Duodenal mucosa (tissue), 2 donors: ENCODE measurements at regions not wholly inside any gene's neighbourhood (a gene's known extent, or its start where the extent isn't known, plus 50 kb on each side); places are given as distances from the start of the nearest gene placed in this dataset.

Experiments used
- H3K27ac ChIP-seq: one replicate; pipeline ENCODE4 v1.7.0; 2013; ENCODE audit warnings: low read depth, low read length
- H3K27me3 ChIP-seq, 2 donors: one replicate each; pipeline ENCODE4 v1.7.0; 2013; ENCODE audit warnings: low read length in 2 of 2, control low read depth in 1 of 2; ENCODE audit not compliant: insufficient read depth in 2 of 2, control insufficient read depth in 1 of 2
- H3K36me3 ChIP-seq, 2 donors: one replicate each; pipeline ENCODE4 v1.7.0; 2013; ENCODE audit warnings: low read length in 2 of 2, control low read depth in 1 of 2; ENCODE audit not compliant: insufficient read depth in 2 of 2, control insufficient read depth in 1 of 2
- H3K4me1 ChIP-seq, 2 donors: one replicate each; pipeline ENCODE4 v1.7.0; 2013; ENCODE audit warnings: low read length in 2 of 2, control low read depth in 1 of 2; ENCODE audit not compliant: insufficient read depth in 2 of 2, control insufficient read depth in 1 of 2
- H3K4me3 ChIP-seq, 2 donors: one replicate each; pipeline ENCODE4 v1.7.0; 2013; ENCODE audit warnings: low read length in 2 of 2, low read depth in 1 of 2
- H3K9ac ChIP-seq, 2 donors: one replicate each; pipeline ENCODE4 v1.7.0; 2013; ENCODE audit warnings: low read length in 2 of 2, low read depth in 1 of 2
- H3K9me3 ChIP-seq, 2 donors: one replicate each; pipeline ENCODE4 v1.7.0; 2013; ENCODE audit warnings: low read length in 2 of 2, control low read depth in 1 of 2; ENCODE audit not compliant: control insufficient read depth in 1 of 2

- Histone ChIP-seq H3K9me3 (no peaks in the 10 kb centered on the region), H3K4me1 (no peaks in the 10 kb centered on the region), H3K36me3 (no peaks in the 10 kb centered on the region), H3K9ac (no peak overlapping the region), H3K4me3 (no peak overlapping the region), H3K27me3 (no peaks in the 10 kb centered on the region), H3K27ac (no peak overlapping the region)
These were observed 67.6 kb downstream of the COX18 start for GRCh38 chr4:73001885-73002284.

- H3K4me1 ChIP-seq, result no peaks in the 10 kb centered on the region
- no peak overlapping the region for H3K9ac ChIP-seq
- no peaks in the 10 kb centered on the region for H3K27me3 ChIP-seq
- no peaks in the 10 kb centered on the region for H3K9me3 ChIP-seq
- H3K36me3 ChIP-seq, result no peaks in the 10 kb centered on the region
- H3K4me3 ChIP-seq, result no peak overlapping the region
- no peak overlapping the region for H3K27ac ChIP-seq
These were observed 72.1 kb downstream of the COX18 start for GRCh38 chr4:72997409-72997808.

- Histone ChIP-seq H3K4me1 (no peaks in the 10 kb centered on the region), H3K9ac (no peak overlapping the region), H3K27me3 (peaks cover 0 to 3% of the 10 kb centered on the region in 2 donors), H3K9me3 (no peaks in the 10 kb centered on the region), H3K4me3 (no peak overlapping the region), H3K27ac (no peak overlapping the region), H3K36me3 (no peaks in the 10 kb centered on the region)
These were observed 74.8 kb downstream of the COX18 start for GRCh38 chr4:72994670-72995069.

- H3K9ac ChIP-seq, result no peak overlapping the region
- H3K27me3 ChIP-seq, result peaks cover 0 to 3% of the 10 kb centered on the region in 2 donors
- H3K36me3 ChIP-seq, result no peaks in the 10 kb centered on the region
- H3K27ac ChIP-seq, result no peak overlapping the region
- H3K9me3 ChIP-seq, result no peaks in the 10 kb centered on the region
- H3K4me1 ChIP-seq, result no peaks in the 10 kb centered on the region
- H3K4me3 ChIP-seq, result no peak overlapping the region
These were observed 75.6 kb downstream of the COX18 start for GRCh38 chr4:72993876-72994275.

- Histone ChIP-seq H3K36me3 (no peaks in the 10 kb centered on the region), H3K4me3 (no peak overlapping the region), H3K27me3 (peaks cover 0 to 3% of the 10 kb centered on the region in 2 donors), H3K9me3 (no peaks in the 10 kb centered on the region), H3K27ac (no peak overlapping the region), H3K9ac (no peak overlapping the region), H3K4me1 (no peaks in the 10 kb centered on the region)
These were observed 77.6 kb downstream of the COX18 start for GRCh38 chr4:72991873-72992272.

- H3K27ac ChIP-seq, result no peak overlapping the region
- H3K9me3 ChIP-seq, result no peaks in the 10 kb centered on the region
- H3K36me3 ChIP-seq, result no peaks in the 10 kb centered on the region
- H3K27me3 ChIP-seq, result peaks cover 0 to 3% of the 10 kb centered on the region in 2 donors
- H3K4me1 ChIP-seq, result no peaks in the 10 kb centered on the region
- no peak overlapping the region for H3K9ac ChIP-seq
- no peak overlapping the region for H3K4me3 ChIP-seq
These were observed 81.5 kb downstream of the COX18 start for GRCh38 chr4:72987741-72988729.

- Histone ChIP-seq H3K9me3 (no peaks in the 10 kb centered on the region), H3K27me3 (no peaks in the 10 kb centered on the region), H3K9ac (no peak overlapping the region), H3K27ac (no peak overlapping the region), H3K36me3 (no peaks in the 10 kb centered on the region), H3K4me1 (no peaks in the 10 kb centered on the region), H3K4me3 (no peak overlapping the region)
These were observed 85.2 kb downstream of the COX18 start for GRCh38 chr4:72984351-72984750.

GRCh38 chr4:72983709-72984108, 85.8 kb downstream of the COX18 start:
- Histone ChIP-seq H3K27ac (no peak overlapping the region), H3K27me3 (no peaks in the 10 kb centered on the region), H3K4me3 (no peak overlapping the region), H3K36me3 (no peaks in the 10 kb centered on the region), H3K9ac (no peak overlapping the region), H3K4me1 (no peaks in the 10 kb centered on the region), H3K9me3 (no peaks in the 10 kb centered on the region)

GRCh38 chr4:72977936-72978485, 91.5 kb downstream of the COX18 start:
- Histone ChIP-seq H3K27ac (no peak overlapping the region), H3K4me1 (no peaks in the 10 kb centered on the region), H3K9ac (no peak overlapping the region), H3K9me3 (no peaks in the 10 kb centered on the region), H3K4me3 (no peak overlapping the region), H3K27me3 (no peaks in the 10 kb centered on the region), H3K36me3 (no peaks in the 10 kb centered on the region)

GRCh38 chr4:72975488-72975784, 94.1 kb downstream of the COX18 start:
- Histone ChIP-seq H3K4me3 (no peak overlapping the region), H3K36me3 (no peaks in the 10 kb centered on the region), H3K9me3 (no peaks in the 10 kb centered on the region), H3K27ac (no peak overlapping the region), H3K27me3 (no peaks in the 10 kb centered on the region), H3K4me1 (no peaks in the 10 kb centered on the region), H3K9ac (no peak overlapping the region)
